Left hindlimb (tissue), 1 donor: ENCODE measurements at regions not wholly inside any gene's neighbourhood (a gene's known extent, or its start where the extent isn't known, plus 50 kb on each side); places are given as distances from the start of the nearest gene placed in this dataset.

ENCODE experiments used
- DNase-seq: peaks from one replicate; pipeline ENCODE4 v3.0.0-alpha.2; 2018

GRCh38 chr13:58051807-58052375 lies 420.3 kb downstream of the PCDH17 start:
- DNase-seq, result no peak

- no peak for DNase-seq
Observed at GRCh38 chr13:58056426-58056825, 424.9 kb downstream of the PCDH17 start.

GRCh38 chr13:58059624-58060023 lies 428.1 kb downstream of the PCDH17 start:
- DNase-seq, result no peak

DNA sequence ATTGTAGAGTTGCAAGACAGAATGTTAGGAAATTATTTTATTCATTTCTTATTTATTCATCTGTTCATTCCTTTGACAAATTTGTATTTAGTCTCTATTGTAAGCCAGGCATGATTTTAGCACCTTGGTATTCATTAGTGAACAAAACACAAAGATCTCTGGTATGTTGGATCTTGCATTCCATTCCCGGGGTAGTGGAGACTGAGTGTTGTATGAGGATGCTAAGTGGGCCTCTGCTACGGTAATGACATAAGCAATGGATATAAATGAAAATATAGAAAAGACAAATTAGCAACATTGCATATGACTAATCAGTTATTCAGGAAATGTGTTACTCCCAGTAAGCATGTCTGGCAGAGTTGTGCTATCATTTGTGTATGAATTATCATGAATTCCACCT lies 449.3 kb downstream of the PCDH17 start:
- no peak for DNase-seq

DNA sequence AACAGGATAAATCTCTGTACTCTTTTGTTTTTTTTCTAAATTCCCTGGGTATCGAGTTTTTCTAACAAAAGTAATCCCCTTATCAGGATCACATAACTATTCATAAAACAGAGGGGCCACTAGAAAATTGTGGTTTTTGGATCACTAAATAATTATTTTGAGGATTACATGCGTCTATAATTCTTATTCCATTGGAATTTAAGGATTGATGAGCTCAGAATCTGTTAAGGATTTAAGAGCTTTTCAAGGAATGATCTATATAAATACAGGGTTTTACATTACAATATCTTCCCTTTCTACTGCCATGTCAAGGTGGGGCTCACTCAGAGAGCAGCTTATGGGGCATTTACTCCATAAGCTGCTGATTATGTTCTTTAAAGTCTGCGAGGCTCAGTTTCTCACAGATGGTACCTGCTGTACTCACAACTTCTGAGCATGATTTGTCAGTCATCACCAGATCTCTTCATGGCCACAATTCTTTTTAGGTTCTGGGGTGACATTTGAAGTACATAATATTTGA lies 449.8 kb downstream of the PCDH17 start:
- DNase-seq, result no peak

- no peak for DNase-seq
Observed at GRCh38 chr13:58083064-58083463, 451.5 kb downstream of the PCDH17 start.

- no peak for DNase-seq
Observed at GRCh38 chr13:58085274-58085673, 453.7 kb downstream of the PCDH17 start.

- DNase-seq, result no peak
Observed at GRCh38 chr13:58085819-58086218, 454.3 kb downstream of the PCDH17 start.

- no peak for DNase-seq
Observed at GRCh38 chr13:58087566-58087965, 456.0 kb downstream of the PCDH17 start.

DNA sequence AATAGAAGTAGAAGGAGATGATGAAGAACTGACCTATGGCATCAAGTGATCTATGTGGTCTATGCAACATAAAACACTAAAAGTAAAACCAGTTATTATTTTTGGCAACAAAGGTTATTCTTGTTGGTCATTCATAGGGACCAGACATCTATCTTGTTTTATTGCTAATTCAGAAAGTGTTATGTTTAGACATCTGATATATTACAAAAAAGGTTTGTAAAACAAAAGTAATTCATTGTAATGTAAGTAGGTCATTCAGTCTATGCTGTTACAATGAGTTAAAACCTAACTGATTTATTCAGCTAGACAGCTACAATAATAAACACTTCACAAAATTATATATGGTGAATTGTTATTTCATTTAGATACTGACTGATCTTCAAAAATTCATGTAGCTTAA lies 461.9 kb downstream of the PCDH17 start:
- no peak for DNase-seq

GRCh38 chr13:58097831-58098230 lies 466.3 kb downstream of the PCDH17 start:
- no peak for DNase-seq

DNA sequence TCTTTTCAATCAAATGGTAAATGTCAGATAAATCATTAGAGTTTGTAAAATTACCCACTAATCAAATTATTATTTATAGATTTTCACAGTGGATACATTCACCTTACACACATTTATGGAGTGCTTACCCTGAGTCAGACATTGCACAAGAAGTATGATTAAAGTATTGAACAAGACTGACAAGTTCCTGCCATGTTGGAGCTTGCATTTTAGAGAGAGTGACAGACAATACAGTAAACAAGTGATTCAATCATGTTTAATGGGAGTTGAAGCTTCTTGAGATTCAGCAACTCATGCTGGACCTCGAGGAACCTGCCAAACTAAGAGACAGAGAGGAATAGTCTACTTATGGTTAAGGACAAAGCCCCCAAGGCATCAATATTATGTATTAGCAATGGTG lies 487.8 kb downstream of the PCDH17 start:
- no peak for DNase-seq

GRCh38 chr13:58119804-58120203 lies 488.3 kb downstream of the PCDH17 start:
- DNase-seq, result no peak

GRCh38 chr13:58126496-58126895 lies 495.0 kb downstream of the PCDH17 start:
- no peak for DNase-seq

- no peak for DNase-seq
Observed at GRCh38 chr13:58134012-58134411, 502.5 kb downstream of the PCDH17 start.

DNA sequence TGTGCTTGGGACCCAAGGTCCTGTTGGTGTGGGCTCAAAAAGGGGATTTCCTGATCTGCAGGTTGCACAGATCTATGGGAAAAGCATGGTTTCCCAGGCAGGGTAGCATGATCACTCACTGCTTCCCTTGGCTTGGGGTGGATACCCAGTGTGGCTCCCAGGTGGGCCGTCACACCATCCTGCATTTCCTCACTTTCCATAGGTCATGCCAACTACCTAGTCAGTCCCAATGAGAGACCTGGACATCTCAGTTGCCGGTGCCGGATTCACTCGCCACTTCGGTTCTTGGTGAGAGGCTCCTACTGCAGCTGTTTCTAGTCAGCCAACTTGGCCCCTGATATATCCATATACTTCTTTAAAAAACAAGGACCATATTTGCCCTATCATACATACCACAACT lies 503.0 kb downstream of the PCDH17 start:
- DNase-seq, result no peak

DNA sequence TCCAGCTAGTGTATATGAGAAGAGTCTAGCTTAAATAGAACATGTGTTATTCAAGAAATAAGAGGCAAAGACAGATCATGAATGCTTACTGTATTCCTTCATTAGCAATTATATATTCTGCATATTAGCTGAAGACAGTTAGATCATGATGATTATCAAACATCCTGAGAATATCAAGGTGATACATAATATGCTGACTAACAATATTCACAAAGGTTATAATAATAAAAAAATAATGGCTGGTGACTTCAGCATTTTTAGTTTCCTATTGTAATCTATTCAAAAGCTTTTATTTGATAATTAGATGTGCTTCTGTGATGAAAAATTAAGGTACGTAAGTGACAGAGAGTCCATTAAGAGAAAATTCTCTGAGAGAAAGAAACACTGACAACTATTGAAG lies 511.4 kb downstream of the PCDH17 start:
- no peak for DNase-seq

DNA sequence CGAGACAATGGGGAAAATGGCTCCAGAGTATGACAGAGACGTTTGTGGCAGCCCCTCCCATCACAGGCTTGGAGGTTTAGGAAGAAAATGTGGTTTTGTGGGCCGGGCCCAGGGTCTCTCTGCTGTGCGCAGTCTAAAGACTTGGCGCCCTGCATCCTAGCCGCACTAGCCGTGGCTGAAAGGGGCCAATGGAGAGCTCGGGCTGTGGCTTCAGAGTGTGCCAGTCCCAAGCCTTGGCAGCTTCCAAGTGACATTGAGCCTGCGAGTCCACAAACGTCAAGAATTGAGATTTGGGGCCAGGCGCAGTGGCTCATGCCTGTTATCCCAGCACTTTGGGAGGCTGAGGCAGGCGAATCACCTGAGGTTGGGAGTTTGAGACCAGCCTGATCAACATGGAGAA lies 513.1 kb downstream of the PCDH17 start:
- DNase-seq, result no peak

DNA sequence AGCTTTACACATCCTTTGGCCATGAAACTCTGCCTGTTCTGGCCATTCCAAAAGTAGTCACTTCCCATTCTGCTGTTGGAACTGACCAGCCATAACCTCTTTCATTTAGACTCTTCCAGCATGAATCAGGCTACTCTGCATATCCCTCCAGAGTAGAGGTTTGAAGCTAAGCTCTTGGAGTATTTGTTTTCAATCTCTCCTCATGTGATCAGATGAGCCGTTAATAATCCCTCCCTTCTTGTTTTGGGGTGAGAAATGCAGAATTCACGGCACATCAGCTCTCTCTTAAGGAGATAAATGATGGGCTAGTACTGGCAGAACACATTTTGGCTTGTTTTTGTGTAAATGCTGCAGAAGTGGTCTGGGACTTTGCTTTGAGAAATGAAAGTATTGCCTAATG lies 519.9 kb downstream of the PCDH17 start:
- DNase-seq, result no peak

GRCh38 chr13:58160980-58161379 lies 529.4 kb downstream of the PCDH17 start:
- DNase-seq, result no peak

DNA sequence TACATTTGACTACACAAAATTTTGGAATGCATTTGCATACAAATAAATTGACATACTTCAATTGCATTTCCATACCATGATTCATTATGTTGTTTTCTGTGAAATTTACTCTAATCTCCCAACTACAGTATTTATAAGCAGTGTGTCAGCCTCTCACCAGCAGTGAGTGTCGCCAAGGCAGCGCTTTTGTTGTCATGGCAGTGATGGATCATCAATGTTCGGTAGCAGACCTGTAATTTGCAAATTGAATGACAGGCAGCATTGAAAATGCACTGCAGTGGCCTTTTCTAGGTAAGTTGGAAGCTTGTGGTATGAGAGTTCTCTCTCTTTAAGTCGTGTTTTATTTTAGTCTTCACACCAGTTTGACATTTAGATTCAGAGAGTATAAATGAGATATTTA lies 534.1 kb downstream of the PCDH17 start:
- DNase-seq, result no peak

- no peak for DNase-seq
Observed at GRCh38 chr13:58181111-58181510, 549.6 kb downstream of the PCDH17 start.

- DNase-seq, result no peak
Observed at GRCh38 chr13:58187881-58188280, 556.3 kb downstream of the PCDH17 start.

DNA sequence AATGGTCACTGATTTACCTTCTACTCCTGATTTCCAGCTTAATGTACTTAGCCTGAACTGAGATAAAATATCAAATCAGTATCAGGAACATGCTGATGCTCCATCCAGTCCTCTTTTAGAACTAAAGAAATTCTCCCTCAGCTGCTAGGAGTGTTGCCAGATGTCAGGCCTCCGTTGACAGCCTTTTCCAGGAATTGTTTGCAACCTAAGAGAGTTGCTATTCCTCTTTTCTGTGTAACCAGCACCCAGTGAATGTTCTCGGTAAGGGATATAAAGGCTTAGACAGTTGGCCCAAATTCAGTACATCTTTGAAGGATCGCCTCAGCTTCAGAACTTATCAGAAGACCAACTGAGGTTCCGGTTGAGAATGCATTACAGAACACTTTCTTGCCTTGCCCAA lies 559.0 kb downstream of the PCDH17 start:
- DNase-seq, result no peak

GRCh38 chr13:58191754-58192153 lies 560.2 kb downstream of the PCDH17 start:
- DNase-seq, result no peak

- DNase-seq, result no peak
Observed at GRCh38 chr13:58202099-58202498, 570.6 kb downstream of the PCDH17 start.
